ENCODE measurements at regions not wholly inside any gene's neighbourhood (a gene's known extent, or its start where the extent isn't known, plus 50 kb on each side); places are given as distances from the start of the nearest gene placed in this dataset.
"Not testable (repeated sequence)": the region's sequence is repeated elsewhere in the genome, so short reads cannot be mapped to it uniquely, and the experiment has no call there.

- no peak for DNase-seq
Measured at GRCh38 chr12:114820796-114821195, 136.8 kb upstream of the TBX3 start.

GRCh38 chr12:114817571-114818425 is 133.8 kb upstream of the TBX3 start:
- no peak for DNase-seq

GRCh38 chr12:114815026-114815795 is 131.2 kb upstream of the TBX3 start:
- DNase-seq: no peak

GRCh38 chr12:114812858-114813761 is 129.1 kb upstream of the TBX3 start:
- no peak for DNase-seq

GRCh38 chr12:114812384-114812783 is 128.4 kb upstream of the TBX3 start:
- no peak for DNase-seq

GRCh38 chr12:114809097-114809496 is 125.1 kb upstream of the TBX3 start:
- no peak for DNase-seq

GRCh38 chr12:114801381-114801780 is 117.4 kb upstream of the TBX3 start:
- not testable (repeated sequence) for DNase-seq

- not testable (repeated sequence) for DNase-seq
Measured at GRCh38 chr12:114800566-114800965, 116.6 kb upstream of the TBX3 start.

GRCh38 chr12:114799574-114800487 is 115.9 kb upstream of the TBX3 start:
- DNase-seq: no peak

- no peak for DNase-seq
Measured at GRCh38 chr12:114794049-114794558, 110.1 kb upstream of the TBX3 start.

GRCh38 chr12:114790276-114790675 is 106.3 kb upstream of the TBX3 start:
- DNase-seq: no peak

- DNase-seq: no peak
Measured at GRCh38 chr12:114789821-114790220, 105.8 kb upstream of the TBX3 start.

- DNase-seq: no peak
Measured at GRCh38 chr12:114789276-114789675, 105.3 kb upstream of the TBX3 start.

- no peak for DNase-seq
Measured at GRCh38 chr12:114784526-114784925, 100.6 kb upstream of the TBX3 start.

GRCh38 chr12:114783089-114783618 is 99.2 kb upstream of the TBX3 start:
- no peak for DNase-seq

- no peak for DNase-seq
Measured at GRCh38 chr12:114780746-114781399, 96.9 kb upstream of the TBX3 start.

- DNase-seq: no peak
Measured at GRCh38 chr12:114779647-114780046, 95.7 kb upstream of the TBX3 start.

GRCh38 chr12:114779186-114779585 is 95.2 kb upstream of the TBX3 start:
- DNase-seq: no peak

GRCh38 chr12:114776731-114777442 is 92.9 kb upstream of the TBX3 start:
- no peak for DNase-seq

- DNase-seq: no peak
Measured at GRCh38 chr12:114774699-114775098, 90.7 kb upstream of the TBX3 start.

Data from kidney glomerular epithelial cell (primary cell).